SK-N-SH (cell line): ENCODE measurements at regions not wholly inside any gene's neighbourhood (a gene's known extent, or its start where the extent isn't known, plus 50 kb on each side); places are given as distances from the start of the nearest gene placed in this dataset.

Source experiments
- CTCF ChIA-PET: fragments of 300-600, 350-600 bp; formaldehyde crosslinking; extraction: SDS; loops from one replicate; lab custom pipeline; 2021; lab: Yijun Ruan, JAX
- POLR2A ChIA-PET: fragments of 350-600 bp; sonication (Branson Sonifier 250); formaldehyde crosslinking; extraction: SDS; loops from one replicate; lab custom pipeline; 2020; ENCODE audit warnings: antibody characterized with exemption, inconsistent platforms; lab: Yijun Ruan, JAX
- DNase-seq: peaks from one replicate; pipeline ENCODE4 v3.0.0; 2012
- H2AFZ ChIP-seq: fragments of 200-600 bp; sonication (generic); 2 replicates; pipeline ENCODE4 v1.8.1; 2016; ENCODE audit warnings: antibody characterized with exemption, mild to moderate bottlenecking, low read depth
- H3F3A ChIP-seq: fragments of 200-600 bp; sonication (generic); replicated peaks from 2 replicates; pipeline ENCODE3; 2016; ENCODE audit warnings: antibody characterized with exemption, mild to moderate bottlenecking; ENCODE audit not compliant: insufficient read depth
- H3K27ac ChIP-seq, 2 experiments: fragments of 200-500 bp in 1 of 2; fragments of 200-600 bp in 1 of 2; sonication (Bioruptor generic) in 1 of 2; sonication (generic), shearing (Covaris generic) in 1 of 2; 2 replicates each; pipeline versions ENCODE4 v1.5.1 to v1.6.1; 2014 to 2016; ENCODE audit warnings: low read depth in 2 of 2, inconsistent platforms in 1 of 2, low read length in 1 of 2, mild to moderate bottlenecking in 1 of 2, mixed read lengths in 1 of 2
- H3K27me3 ChIP-seq: fragments of 200-600 bp; sonication (generic), shearing (Covaris generic); 2 replicates; pipeline ENCODE4 v1.6.1; 2016; ENCODE audit warnings: mixed run types; ENCODE audit not compliant: insufficient read depth
- H3K36me3 ChIP-seq, 2 experiments: fragments of 200-500 bp in 1 of 2; fragments of 200-600 bp in 1 of 2; sonication (Bioruptor generic) in 1 of 2; sonication (generic) in 1 of 2; replicated peaks in 1 of 2; 2 replicates each; pipeline versions ENCODE3 to v1.5.1; 2014 to 2016; ENCODE audit warnings: low read length in 1 of 2, mild to moderate bottlenecking in 1 of 2; ENCODE audit not compliant: insufficient read depth in 2 of 2, control insufficient read depth in 1 of 2
- H3K4me1 ChIP-seq, 2 experiments: fragments of 200-500 bp in 1 of 2; fragments of 200-600 bp in 1 of 2; sonication (Bioruptor generic) in 1 of 2; sonication (generic), shearing (Covaris generic) in 1 of 2; 2 replicates each; pipeline versions ENCODE4 v1.5.1 to v1.6.1; 2014 to 2016; ENCODE audit warnings: low read depth in 1 of 2, low read length in 1 of 2, mixed run types in 1 of 2; ENCODE audit not compliant: insufficient read depth in 2 of 2, control insufficient read depth in 1 of 2
- H3K4me2 ChIP-seq: fragments of 200-600 bp; sonication (generic), shearing (Covaris generic); 2 replicates; pipeline ENCODE4 v1.6.1; 2017; ENCODE audit warnings: mixed run types
- H3K4me3 ChIP-seq, 2 experiments: fragments of 200-500 bp in 1 of 2; fragments of 200-600 bp in 1 of 2; sonication (Bioruptor generic) in 1 of 2; sonication (generic), shearing (Covaris generic) in 1 of 2; 2 replicates each; pipeline versions ENCODE4 v1.5.1 to v1.8.1; 2014 to 2016; ENCODE audit warnings: low read depth in 2 of 2, inconsistent platforms in 1 of 2, low read length in 1 of 2, mild to moderate bottlenecking in 1 of 2, mixed read lengths in 1 of 2, moderate library complexity in 1 of 2
- H3K79me2 ChIP-seq: fragments of 200-600 bp; sonication (generic); 2 replicates; pipeline ENCODE4 v1.8.1; 2017; ENCODE audit warnings: mild to moderate bottlenecking; ENCODE audit not compliant: insufficient read depth
- H3K9ac ChIP-seq: fragments of 200-600 bp; sonication (generic); 2 replicates; pipeline ENCODE4 v1.6.1; 2017; ENCODE audit warnings: mixed run types
- H3K9me2 ChIP-seq: fragments of 200-600 bp; sonication (generic); 2 replicates; pipeline ENCODE4 v1.6.1; 2017; ENCODE audit warnings: mixed run types
- H3K9me3 ChIP-seq: fragments of 200-600 bp; sonication (generic); 2 replicates; pipeline ENCODE4 v1.6.1; 2017; ENCODE audit warnings: mixed run types, mild to moderate bottlenecking, moderate library complexity
- H4K20me1 ChIP-seq: fragments of 200-600 bp; sonication (generic); 2 replicates; pipeline ENCODE4 v1.6.1; 2017; ENCODE audit warnings: mild to moderate bottlenecking, mixed run types; ENCODE audit not compliant: insufficient read depth
- CHD2 ChIP-seq: fragments of 150-350 bp; IDR thresholded peaks from 2 replicates; pipeline ENCODE4 v1.6.1; 2018; ENCODE audit warnings: low read length; ENCODE audit not compliant: partially characterized antibody
- EP300 ChIP-seq, 2 experiments: IDR thresholded peaks; 2 replicates each; pipeline versions ENCODE4 v1.4.0 to v1.6.1; 2012; ENCODE audit warnings: borderline replicate concordance in 1 of 2, low read depth in 1 of 2, low read length in 1 of 2
- EZH2phosphoT487 ChIP-seq: fragments of 200-600 bp; sonication (generic); IDR thresholded peaks from 2 replicates; pipeline ENCODE4 v1.6.1; 2017; ENCODE audit warnings: low read depth, mixed run types, mild to moderate bottlenecking, antibody characterized with exemption, moderate library complexity, borderline replicate concordance
- FOSL2 ChIP-seq: IDR thresholded peaks from 2 replicates; pipeline ENCODE4 v1.4.0; 2012; ENCODE audit warnings: low read depth, mild to moderate bottlenecking, moderate library complexity, borderline replicate concordance
- GATA2 ChIP-seq: sonication (generic); formaldehyde crosslinking; IDR thresholded peaks from 2 replicates; pipeline ENCODE4 v1.5.0; 2020; ENCODE audit warnings: mild to moderate bottlenecking, missing genetic modification reagents
- MAX ChIP-seq: IDR thresholded peaks from 2 replicates; pipeline ENCODE4 v1.4.0; 2012; ENCODE audit warnings: low read depth
- MEF2A ChIP-seq: IDR thresholded peaks from 2 replicates; pipeline ENCODE4 v1.4.0; 2012; ENCODE audit warnings: low read depth, borderline replicate concordance
- NFIC ChIP-seq: IDR thresholded peaks from 2 replicates; pipeline ENCODE4 v1.4.0; 2012; ENCODE audit warnings: borderline replicate concordance
- PBX3 ChIP-seq: IDR thresholded peaks from 2 replicates; pipeline ENCODE4; 2012
- RCOR1 ChIP-seq: fragments of 150-350 bp; IDR thresholded peaks from 2 replicates; pipeline ENCODE4 v1.6.1; 2017; ENCODE audit warnings: antibody characterized with exemption, low read length
- REST ChIP-seq: IDR thresholded peaks from 2 replicates; pipeline ENCODE4 v1.6.1; 2012; ENCODE audit warnings: mild to moderate bottlenecking, low read depth, low read length, moderate library complexity
- RXRA ChIP-seq: IDR thresholded peaks from 2 replicates; pipeline ENCODE4 v1.4.0; 2012; ENCODE audit warnings: low read depth, mild to moderate bottlenecking, borderline replicate concordance
- SIN3A ChIP-seq: IDR thresholded peaks from 2 replicates; pipeline ENCODE4 v1.6.1; 2012; ENCODE audit warnings: low read depth, mild to moderate bottlenecking, low read length, moderate library complexity, borderline replicate concordance
- SMC3 ChIP-seq: IDR thresholded peaks from 2 replicates; pipeline ENCODE4 v1.6.1; 2012; ENCODE audit warnings: low read depth, low read length, improper control_type of control experiment
- TCF12 ChIP-seq: IDR thresholded peaks from 2 replicates; pipeline ENCODE4 v1.4.0; 2012
- TEAD4 ChIP-seq: IDR thresholded peaks from 2 replicates; pipeline ENCODE4 v1.4.0; 2012; ENCODE audit warnings: mild to moderate bottlenecking, borderline replicate concordance; ENCODE audit not compliant: insufficient read depth
- YY1 ChIP-seq: IDR thresholded peaks from 2 replicates; pipeline ENCODE4 v1.4.0; 2012; ENCODE audit warnings: low read depth, mild to moderate bottlenecking
- WGBS: methylation state at CpG from one replicate; pipeline ENCODE4 v1.1.6; 2017; ENCODE audit warnings: low lambda C conversion rate; 5-methylcytosine and 5-hydroxymethylcytosine counted together
- TF ChIP-seq, protein P1 (sequence below): fragments of 200-600 bp; sonication (generic); IDR thresholded peaks from 2 replicates; pipeline ENCODE4 v1.6.1; 2017; ENCODE audit warnings: antibody characterized with exemption, mild to moderate bottlenecking, moderate library complexity
- TF ChIP-seq, protein P2 (sequence below): IDR thresholded peaks from 2 replicates; pipeline ENCODE4 v1.4.0; 2012; ENCODE audit warnings: low read depth, borderline replicate concordance

- ChIA-PET POLR2A (no interaction called here), CTCF (interaction anchor here (0.8 kb wide), 1 partner anchor 14 kb away, joined by 3 read pairs; no protein-coding TSS in a partner anchor)
- no peak overlapping the region for H3K4me2 ChIP-seq
- H3F3A ChIP-seq: no peaks in the 10 kb centered on the region
- H3K9ac ChIP-seq: no peak overlapping the region
- no peak overlapping the region for H3K4me3 ChIP-seq
- H3K27me3 ChIP-seq: peaks cover 12% of the 10 kb centered on the region; the same call in 1 of the 2 replicates
- no peaks in the 10 kb centered on the region for H3K36me3 ChIP-seq
- no peak overlapping the region for H2AFZ ChIP-seq
- no peak for DNase-seq
- no peaks in the 10 kb centered on the region for H4K20me1 ChIP-seq
- H3K4me1 ChIP-seq: no peaks in the 10 kb centered on the region
- H3K27ac ChIP-seq: no peak overlapping the region
- TF ChIP-seq FOSL2: no peak
- TF ChIP-seq, protein P1, sequence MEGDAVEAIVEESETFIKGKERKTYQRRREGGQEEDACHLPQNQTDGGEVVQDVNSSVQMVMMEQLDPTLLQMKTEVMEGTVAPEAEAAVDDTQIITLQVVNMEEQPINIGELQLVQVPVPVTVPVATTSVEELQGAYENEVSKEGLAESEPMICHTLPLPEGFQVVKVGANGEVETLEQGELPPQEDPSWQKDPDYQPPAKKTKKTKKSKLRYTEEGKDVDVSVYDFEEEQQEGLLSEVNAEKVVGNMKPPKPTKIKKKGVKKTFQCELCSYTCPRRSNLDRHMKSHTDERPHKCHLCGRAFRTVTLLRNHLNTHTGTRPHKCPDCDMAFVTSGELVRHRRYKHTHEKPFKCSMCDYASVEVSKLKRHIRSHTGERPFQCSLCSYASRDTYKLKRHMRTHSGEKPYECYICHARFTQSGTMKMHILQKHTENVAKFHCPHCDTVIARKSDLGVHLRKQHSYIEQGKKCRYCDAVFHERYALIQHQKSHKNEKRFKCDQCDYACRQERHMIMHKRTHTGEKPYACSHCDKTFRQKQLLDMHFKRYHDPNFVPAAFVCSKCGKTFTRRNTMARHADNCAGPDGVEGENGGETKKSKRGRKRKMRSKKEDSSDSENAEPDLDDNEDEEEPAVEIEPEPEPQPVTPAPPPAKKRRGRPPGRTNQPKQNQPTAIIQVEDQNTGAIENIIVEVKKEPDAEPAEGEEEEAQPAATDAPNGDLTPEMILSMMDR: no peak
- TF ChIP-seq GATA2 (CRISPR knock-in tag): no peak
- TF ChIP-seq CHD2: no peak
- TF ChIP-seq MAX: no peak
- no peak for TF ChIP-seq PBX3
- no peak for TF ChIP-seq MEF2A
- no peak for TF ChIP-seq SIN3A
- no peak for TF ChIP-seq RCOR1
- TF ChIP-seq, protein P2, sequence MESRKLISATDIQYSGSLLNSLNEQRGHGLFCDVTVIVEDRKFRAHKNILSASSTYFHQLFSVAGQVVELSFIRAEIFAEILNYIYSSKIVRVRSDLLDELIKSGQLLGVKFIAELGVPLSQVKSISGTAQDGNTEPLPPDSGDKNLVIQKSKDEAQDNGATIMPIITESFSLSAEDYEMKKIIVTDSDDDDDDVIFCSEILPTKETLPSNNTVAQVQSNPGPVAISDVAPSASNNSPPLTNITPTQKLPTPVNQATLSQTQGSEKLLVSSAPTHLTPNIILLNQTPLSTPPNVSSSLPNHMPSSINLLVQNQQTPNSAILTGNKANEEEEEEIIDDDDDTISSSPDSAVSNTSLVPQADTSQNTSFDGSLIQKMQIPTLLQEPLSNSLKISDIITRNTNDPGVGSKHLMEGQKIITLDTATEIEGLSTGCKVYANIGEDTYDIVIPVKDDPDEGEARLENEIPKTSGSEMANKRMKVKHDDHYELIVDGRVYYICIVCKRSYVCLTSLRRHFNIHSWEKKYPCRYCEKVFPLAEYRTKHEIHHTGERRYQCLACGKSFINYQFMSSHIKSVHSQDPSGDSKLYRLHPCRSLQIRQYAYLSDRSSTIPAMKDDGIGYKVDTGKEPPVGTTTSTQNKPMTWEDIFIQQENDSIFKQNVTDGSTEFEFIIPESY: no peak
- no peak for TF ChIP-seq NFIC
- TF ChIP-seq TCF12: no peak
- no peak for TF ChIP-seq RXRA
- no peak for TF ChIP-seq EP300 (IDR thresholded peaks at IDR 0.05; ENCODE audit: borderline replicate concordance in 1 of 2, low read depth in 1 of 2, low read length in 1 of 2)
- no peak for TF ChIP-seq TEAD4
- no peak for TF ChIP-seq EZH2phosphoT487
- TF ChIP-seq REST: no peak
- TF ChIP-seq YY1: no peak
- no peak for TF ChIP-seq SMC3
- no peaks in the 10 kb centered on the region for H3K9me3 ChIP-seq
- H3K79me2 ChIP-seq: no peaks in the 10 kb centered on the region
- WGBS: 12% methylated on average over 2 of the region's 2 CpGs
- H3K9me2 ChIP-seq: peaks cover 3% of the 10 kb centered on the region; the same call in 1 of the 2 replicates
These were observed 64.8 kb downstream of the NKX2-1 start for GRCh38 chr14:36455241-36455627.
